HPDE6-E6E7 (cell line): ENCODE measurements at regions not wholly inside any gene's neighbourhood (a gene's known extent, or its start where the extent isn't known, plus 50 kb on each side); places are given as distances from the start of the nearest gene placed in this dataset.

Experiments used
- DNase-seq: peaks from one replicate; pipeline ENCODE4 v3.0.0; 2011; ENCODE audit warnings: missing footprints; ENCODE audit errors: extremely low spot score

GRCh38 chr2:37543999-37544557, 127.4 kb downstream of the CDC42EP3 start:
- DNase-seq: no peak

- DNase-seq: no peak
These were observed 126.8 kb downstream of the CDC42EP3 start for GRCh38 chr2:37544591-37545031.

GRCh38 chr2:37549598-37549997, 121.8 kb downstream of the CDC42EP3 start:
- no peak for DNase-seq

GRCh38 chr2:37550190-37550589, 121.3 kb downstream of the CDC42EP3 start:
- DNase-seq: no peak

GRCh38 chr2:37551783-37552182, 119.7 kb downstream of the CDC42EP3 start:
- DNase-seq: no peak

GRCh38 chr2:37552339-37552738, 119.1 kb downstream of the CDC42EP3 start:
- peak; percentile 14 for DNase-seq

GRCh38 chr2:37553411-37554154, 117.9 kb downstream of the CDC42EP3 start:
- DNase-seq: no peak

- no peak for DNase-seq
These were observed 117.3 kb downstream of the CDC42EP3 start for GRCh38 chr2:37554155-37554510.

- DNase-seq: no peak
These were observed 116.8 kb downstream of the CDC42EP3 start for GRCh38 chr2:37554687-37555086.

- DNase-seq: no peak
These were observed 116.0 kb downstream of the CDC42EP3 start for GRCh38 chr2:37555457-37555856.

GRCh38 chr2:37556256-37556655, 115.2 kb downstream of the CDC42EP3 start:
- DNase-seq: no peak

- no peak for DNase-seq
These were observed 112.8 kb downstream of the CDC42EP3 start for GRCh38 chr2:37558623-37559022.

GRCh38 chr2:37560241-37560848, 111.1 kb downstream of the CDC42EP3 start:
- DNase-seq: no peak

- no peak for DNase-seq
These were observed 110.4 kb downstream of the CDC42EP3 start for GRCh38 chr2:37560863-37561614.

- DNase-seq: peak; percentile 76
These were observed 109.5 kb downstream of the CDC42EP3 start for GRCh38 chr2:37561615-37562569.

- DNase-seq: no peak
These were observed 107.9 kb downstream of the CDC42EP3 start for GRCh38 chr2:37563375-37564015.

- DNase-seq: no peak
These were observed 107.1 kb downstream of the CDC42EP3 start for GRCh38 chr2:37564356-37564755.

- no peak for DNase-seq
These were observed 104.9 kb downstream of the CDC42EP3 start for GRCh38 chr2:37566517-37566981.

- no peak for DNase-seq
These were observed 102.9 kb downstream of the CDC42EP3 start for GRCh38 chr2:37568565-37568964.

- no peak for DNase-seq
These were observed 102.2 kb downstream of the CDC42EP3 start for GRCh38 chr2:37569131-37569823.
